Naive thymus-derived CD4-positive, alpha-beta T cell (primary cell): ENCODE measurements at regions not wholly inside any gene's neighbourhood (a gene's known extent, or its start where the extent isn't known, plus 50 kb on each side); places are given as distances from the start of the nearest gene placed in this dataset.

Experiments
- ATAC-seq: fragments of 150-1000 bp; cut with Tn5 transposase; 2 replicates; pipeline ENCODE4 v1.10.0; 2021; ENCODE audit warnings: mild to moderate bottlenecking, moderate library complexity
- CTCF ChIA-PET: fragments of 350-600 bp; sonication (Branson Sonifier 250); formaldehyde crosslinking; loops from one replicate; lab custom pipeline; 2021; ENCODE audit warnings: antibody characterized with exemption; lab: Charles Lee
- POLR2A ChIA-PET: fragments of 350-600 bp; sonication (Branson Sonifier 250); formaldehyde crosslinking; loops from one replicate; lab custom pipeline; 2021; ENCODE audit warnings: antibody characterized with exemption, inconsistent platforms; lab: Charles Lee
- DNase-seq, 9 donors: peaks; one replicate each; pipeline versions ENCODE4 v3.0.0 to v3.0.0-alpha.2; 2020 to 2022; ENCODE audit warnings: mixed read lengths in 1 of 9
- H3K27ac ChIP-seq: one replicate; pipeline ENCODE4 v1.7.0; 2013; ENCODE audit warnings: mild to moderate bottlenecking, low read depth, low read length, moderate library complexity
- H3K27me3 ChIP-seq, 2 donors: one replicate each; pipeline ENCODE4 v1.7.0; 2013; ENCODE audit warnings: low read length in 2 of 2, mild to moderate bottlenecking in 2 of 2, moderate library complexity in 2 of 2; ENCODE audit not compliant: control insufficient read depth in 2 of 2, insufficient read depth in 2 of 2
- H3K36me3 ChIP-seq, 3 experiments: 1 replicate in 2 of 3; 2 replicates in 1 of 3; pipeline ENCODE4 v1.7.0; 2013; ENCODE audit warnings: low read length in 3 of 3, mild to moderate bottlenecking in 3 of 3, moderate library complexity in 1 of 3; ENCODE audit not compliant: insufficient read depth in 3 of 3, control insufficient read depth in 2 of 3
- H3K4me1 ChIP-seq, 2 donors: one replicate each; pipeline ENCODE4 v1.7.0; 2013; ENCODE audit warnings: low read length in 2 of 2, mild to moderate bottlenecking in 2 of 2, moderate library complexity in 1 of 2; ENCODE audit not compliant: control insufficient read depth in 2 of 2, insufficient read depth in 2 of 2
- H3K4me3 ChIP-seq: 2 replicates; pipeline ENCODE4 v1.7.0; 2013; ENCODE audit warnings: mild to moderate bottlenecking, low read length
- H3K9me3 ChIP-seq, 3 experiments: 1 replicate in 2 of 3; 2 replicates in 1 of 3; pipeline ENCODE4 v1.7.0; 2013; ENCODE audit warnings: low read length in 3 of 3; ENCODE audit not compliant: control insufficient read depth in 2 of 3
- H3K27ac Mint-ChIP-seq, 9 donors: one replicate each; pipeline ENCODE4 v1.8.0; 2020 to 2022; ENCODE audit warnings: mixed read lengths in 9 of 9, mild to moderate bottlenecking in 8 of 9, moderate library complexity in 5 of 9, inconsistent platforms in 2 of 9
- H3K27me3 Mint-ChIP-seq, 5 donors: one replicate each; pipeline ENCODE4 v1.8.0; 2021 to 2022; ENCODE audit warnings: mixed read lengths in 5 of 5, mild to moderate bottlenecking in 1 of 5
- H3K36me3 Mint-ChIP-seq, 5 donors: one replicate each; pipeline ENCODE4 v1.8.0; 2020 to 2022; ENCODE audit warnings: mixed read lengths in 5 of 5, mild to moderate bottlenecking in 3 of 5, inconsistent platforms in 1 of 5
- H3K4me1 Mint-ChIP-seq, 7 donors: one replicate each; pipeline ENCODE4 v1.8.0; 2020 to 2022; ENCODE audit warnings: mixed read lengths in 7 of 7, mild to moderate bottlenecking in 3 of 7, inconsistent platforms in 1 of 7
- H3K4me3 Mint-ChIP-seq, 10 donors: one replicate each; pipeline ENCODE4 v1.8.0; 2020 to 2022; ENCODE audit warnings: mild to moderate bottlenecking in 10 of 10, mixed read lengths in 10 of 10, moderate library complexity in 6 of 10, inconsistent platforms in 2 of 10
- H3K9me3 Mint-ChIP-seq, 11 donors: one replicate each; pipeline ENCODE4 v1.8.0; 2020 to 2022; ENCODE audit warnings: mixed read lengths in 11 of 11, mild to moderate bottlenecking in 4 of 11, inconsistent platforms in 1 of 11, moderate library complexity in 1 of 11
- intact Hi-C, 2 donors: fragments of 100-400 bp; cut with micrococcal nuclease; formaldehyde crosslinking; loops; one replicate each; pipeline ENCODE4 v1.15.1; 2023

DNA sequence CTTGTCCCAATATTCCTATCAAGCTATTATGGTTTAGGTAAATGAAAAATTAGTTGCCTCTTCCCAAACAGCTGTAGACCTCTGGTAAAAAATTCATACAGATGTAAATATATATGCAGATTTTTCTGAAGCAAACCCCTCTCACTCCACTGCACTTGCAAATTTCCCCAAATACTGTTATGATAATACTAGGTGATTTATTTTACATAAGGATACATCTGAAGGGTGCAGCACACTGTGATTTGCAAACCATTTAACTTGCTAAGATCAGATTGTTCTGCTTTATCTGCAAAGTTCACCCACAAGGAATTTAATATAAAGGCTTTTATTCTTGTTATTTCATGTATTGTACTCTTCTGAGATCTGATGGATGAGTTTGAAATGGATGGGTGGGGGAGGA is 177.0 kb downstream of the GPAT3 start:
- Histone ChIP-seq H3K36me3 (no peaks in the 10 kb centered on the region), H3K27ac (no peak overlapping the region), H3K4me3 (no peak overlapping the region), H3K9me3 (no peaks in the 10 kb centered on the region), H3K4me1 (no peaks in the 10 kb centered on the region), H3K27me3 (no peaks in the 10 kb centered on the region)
- ChIA-PET POLR2A (no interaction called here), CTCF (no interaction called here)
- Mint-ChIP-seq H3K4me1 (peaks cover 0 to 4% (median 0%) of the 10 kb centered on the region in 7 donors), H3K27ac (no peak overlapping the region), H3K4me3 (no peak overlapping the region), H3K9me3 (peaks cover 0 to 1% (median 0%) of the 10 kb centered on the region in 11 donors), H3K36me3 (no peaks in the 10 kb centered on the region), H3K27me3 (peaks cover 0 to 16% (median 6%) of the 10 kb centered on the region in 5 donors)
- DNase-seq (no peak), ATAC-seq (no peak)
- intact Hi-C loops, result no loop called here

DNA sequence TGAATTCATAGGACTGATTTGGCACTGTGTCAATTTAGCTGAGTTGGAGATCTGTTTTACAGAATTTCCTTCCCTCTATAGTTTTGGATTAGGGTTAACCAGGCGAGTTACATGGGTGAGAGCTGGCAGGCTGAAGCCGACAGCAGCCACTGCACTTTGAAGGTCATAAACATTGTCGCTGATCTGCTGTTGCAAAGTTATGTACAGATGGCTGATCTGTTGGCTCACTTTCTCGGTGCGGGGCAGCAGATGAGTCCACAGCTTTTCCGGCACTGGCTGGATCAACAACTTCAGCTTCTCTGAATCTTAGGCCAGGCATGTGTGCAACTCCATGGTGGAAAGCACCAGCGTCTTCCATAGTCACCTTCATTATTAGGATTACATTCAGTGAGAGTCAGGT is 173.7 kb downstream of the GPAT3 start:
- H3K27me3 Mint-ChIP-seq, result peaks cover 2 to 22% (median 13%) of the 10 kb centered on the region in 5 donors
- DNase-seq (no peak), ATAC-seq (no peak)
- peaks cover 0 to 1% (median 0%) of the 10 kb centered on the region in 7 donors for H3K4me1 Mint-ChIP-seq
- peaks cover 0 to 1% (median 0%) of the 10 kb centered on the region in 11 donors for H3K9me3 Mint-ChIP-seq
- H3K4me3 Mint-ChIP-seq, result no peak overlapping the region
- intact Hi-C loops, result no loop called here
- Histone ChIP-seq H3K27ac (no peak overlapping the region), H3K4me1 (no peaks in the 10 kb centered on the region), H3K9me3 (no peaks in the 10 kb centered on the region), H3K36me3 (no peaks in the 10 kb centered on the region), H3K4me3 (no peak overlapping the region), H3K27me3 (no peaks in the 10 kb centered on the region)
- H3K36me3 Mint-ChIP-seq, result no peaks in the 10 kb centered on the region
- H3K27ac Mint-ChIP-seq, result no peak overlapping the region
- CTCF ChIA-PET, result no interaction called here
- POLR2A ChIA-PET, result no interaction called here

DNA sequence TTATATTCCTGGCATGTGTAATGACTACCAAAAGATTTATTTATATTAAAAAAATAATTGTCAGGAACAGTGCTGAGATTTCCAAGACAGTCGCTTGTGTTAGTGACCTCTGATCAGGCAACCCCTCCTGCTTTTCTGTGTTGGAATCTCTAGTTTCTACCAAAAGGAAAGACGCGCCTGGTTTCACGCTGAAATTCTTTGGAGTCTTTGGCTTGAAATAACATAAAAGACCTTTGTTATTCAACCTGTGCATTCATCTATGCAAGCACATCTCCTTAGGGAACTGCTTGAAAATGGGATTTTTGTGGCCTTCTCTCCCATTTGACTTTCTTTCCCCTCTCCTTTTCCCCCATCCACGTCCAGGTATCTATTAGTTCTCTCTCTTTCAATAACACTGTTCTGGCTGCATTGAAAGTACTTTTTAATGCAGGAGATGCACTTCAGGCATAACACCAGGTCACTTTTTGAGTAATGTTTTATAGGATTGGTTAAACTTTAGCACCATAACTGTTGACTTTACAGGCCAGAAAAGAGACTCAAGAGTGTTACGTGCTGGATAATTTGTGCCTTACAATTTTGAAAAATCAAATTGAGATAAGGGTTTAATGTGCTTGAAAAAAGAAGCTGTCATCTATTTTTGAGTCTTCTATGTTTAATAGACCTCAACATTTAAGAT is 172.7 kb downstream of the GPAT3 start:
- Mint-ChIP-seq H3K27ac (no peak overlapping the region), H3K9me3 (peaks cover 0 to 1% (median 0%) of the 10 kb centered on the region in 11 donors), H3K36me3 (no peaks in the 10 kb centered on the region), H3K4me3 (no peak overlapping the region), H3K27me3 (peaks cover 2 to 22% (median 7%) of the 10 kb centered on the region in 5 donors), H3K4me1 (no peaks in the 10 kb centered on the region)
- no peak overlapping the region for H3K27ac ChIP-seq
- ATAC-seq (no peak), DNase-seq (no peak)
- ChIA-PET POLR2A (no interaction called here), CTCF (no interaction called here)
- intact Hi-C loops, result no loop called here
- H3K4me3 ChIP-seq, result no peak overlapping the region
- no peaks in the 10 kb centered on the region for H3K27me3 ChIP-seq
- no peaks in the 10 kb centered on the region for H3K9me3 ChIP-seq
- H3K36me3 ChIP-seq, result no peaks in the 10 kb centered on the region
- no peaks in the 10 kb centered on the region for H3K4me1 ChIP-seq

DNA sequence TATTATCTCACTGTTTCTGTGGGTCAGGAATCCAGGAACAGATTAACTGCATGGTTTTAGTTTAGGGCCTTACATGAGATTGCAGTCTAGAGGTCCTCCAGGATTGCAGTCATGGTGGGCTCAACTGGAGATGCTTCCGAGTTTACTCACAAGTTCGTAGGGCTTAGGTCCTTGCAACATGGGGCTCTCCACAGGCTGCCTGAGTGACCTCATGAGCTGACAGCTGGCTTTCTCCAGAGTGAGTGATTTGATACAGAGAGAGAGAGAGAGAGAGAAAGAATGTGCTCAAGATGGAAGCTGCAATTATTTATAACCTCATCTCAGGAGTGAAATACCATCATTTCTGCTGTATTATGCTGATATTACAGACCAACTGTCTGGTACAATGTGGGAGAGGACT is 168.9 kb downstream of the GPAT3 start:
- POLR2A ChIA-PET, result no interaction called here
- no peaks in the 10 kb centered on the region for H3K36me3 ChIP-seq
- no peaks in the 10 kb centered on the region for H3K4me1 ChIP-seq
- H3K36me3 Mint-ChIP-seq, result peaks cover 0 to 7% (median 0%) of the 10 kb centered on the region in 5 donors
- intact Hi-C loops, result no loop called here
- H3K4me3 Mint-ChIP-seq, result no peak overlapping the region
- H3K4me3 ChIP-seq, result no peak overlapping the region
- H3K27me3 Mint-ChIP-seq, result peaks cover under 1 to 15% (median 7%) of the 10 kb centered on the region in 5 donors
- H3K27me3 ChIP-seq, result no peaks in the 10 kb centered on the region
- peaks cover 0 to 5% (median 0%) of the 10 kb centered on the region in 3 experiments for H3K9me3 ChIP-seq
- no peak overlapping the region for H3K27ac Mint-ChIP-seq
- H3K27ac ChIP-seq, result no peak overlapping the region
- DNase-seq (no peak), ATAC-seq (no peak)
- no peaks in the 10 kb centered on the region for H3K4me1 Mint-ChIP-seq
- peaks cover 5 to 20% (median 7%) of the 10 kb centered on the region in 11 donors for H3K9me3 Mint-ChIP-seq
- CTCF ChIA-PET, result no interaction called here

DNA sequence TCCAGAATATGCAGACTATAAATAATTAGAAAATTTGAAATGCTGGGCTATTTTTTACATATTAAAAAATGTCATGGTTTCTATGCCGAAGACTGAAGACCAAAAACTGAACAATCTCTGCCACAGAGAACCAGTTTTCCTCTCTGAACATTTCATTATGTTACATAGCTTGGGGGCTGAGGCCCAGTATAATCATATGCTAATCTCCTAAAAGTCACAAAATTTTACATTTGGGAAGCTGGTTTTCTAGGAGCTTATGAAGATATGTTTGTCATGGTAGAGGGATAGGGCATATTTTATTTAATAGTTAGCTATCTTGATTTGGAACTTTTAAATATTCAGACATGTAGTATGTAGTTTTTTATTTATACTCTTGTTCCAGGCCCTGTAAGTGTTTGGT is 167.8 kb downstream of the GPAT3 start:
- no peaks in the 10 kb centered on the region for H3K4me1 ChIP-seq
- H3K27me3 ChIP-seq, result no peaks in the 10 kb centered on the region
- Mint-ChIP-seq H3K36me3 (peaks cover 0 to 7% (median 0%) of the 10 kb centered on the region in 5 donors), H3K27me3 (peaks cover 2 to 15% (median 9%) of the 10 kb centered on the region in 5 donors), H3K4me1 (no peaks in the 10 kb centered on the region), H3K27ac (no peak overlapping the region), H3K9me3 (peaks cover 5 to 23% (median 7%) of the 10 kb centered on the region in 11 donors), H3K4me3 (no peak overlapping the region)
- DNase-seq (no peak), ATAC-seq (no peak)
- no peak overlapping the region for H3K4me3 ChIP-seq
- peaks cover 0 to 5% (median 0%) of the 10 kb centered on the region in 3 experiments for H3K9me3 ChIP-seq
- H3K36me3 ChIP-seq, result no peaks in the 10 kb centered on the region
- CTCF ChIA-PET, result no interaction called here
- intact Hi-C loops, result no loop called here
- H3K27ac ChIP-seq, result no peak overlapping the region
- POLR2A ChIA-PET, result no interaction called here

DNA sequence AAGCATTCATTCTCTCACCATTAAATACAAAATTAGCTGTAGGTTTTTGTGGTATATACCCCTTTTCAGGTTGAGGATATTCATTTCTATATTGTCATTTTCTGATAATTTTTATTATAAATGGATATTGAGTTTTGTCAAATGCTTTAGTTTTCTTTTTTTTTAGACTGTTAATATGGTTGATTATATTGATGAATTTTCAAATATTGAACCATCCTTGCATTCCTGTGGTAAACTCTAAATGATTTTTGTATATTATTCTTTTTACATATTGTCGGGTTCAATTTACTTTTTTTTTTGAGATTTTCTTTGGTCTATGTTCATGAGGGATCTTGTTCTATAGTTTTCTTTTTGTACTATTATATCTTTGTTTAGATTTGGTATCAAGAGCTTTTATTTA is 165.1 kb downstream of the GPAT3 start:
- no peak overlapping the region for H3K27ac ChIP-seq
- peaks cover 0 to 5% (median 0%) of the 10 kb centered on the region in 3 experiments for H3K9me3 ChIP-seq
- Mint-ChIP-seq H3K4me1 (no peaks in the 10 kb centered on the region), H3K9me3 (peaks cover 5 to 23% (median 7%) of the 10 kb centered on the region in 11 donors), H3K27me3 (peaks cover 0 to 9% (median 9%) of the 10 kb centered on the region in 5 donors), H3K27ac (no peak overlapping the region), H3K4me3 (no peak overlapping the region), H3K36me3 (peaks cover 0 to 7% (median 0%) of the 10 kb centered on the region in 5 donors)
- ChIA-PET CTCF (no interaction called here), POLR2A (no interaction called here)
- DNase-seq (no peak), ATAC-seq (no peak)
- no peak overlapping the region for H3K4me3 ChIP-seq
- no peaks in the 10 kb centered on the region for H3K27me3 ChIP-seq
- no peaks in the 10 kb centered on the region for H3K4me1 ChIP-seq
- H3K36me3 ChIP-seq, result no peaks in the 10 kb centered on the region
- intact Hi-C loops, result no loop called here

GRCh38 chr4:83699358-83699757 is 163.4 kb downstream of the GPAT3 start:
- H3K4me1 ChIP-seq, result no peaks in the 10 kb centered on the region
- H3K27ac Mint-ChIP-seq, result no peak overlapping the region

More at GRCh38 chr4:83699358-83699757, 163.4 kb downstream of the GPAT3 start:
- intact Hi-C loops, result no loop called here
- ATAC-seq, result no peak
- peaks cover 0 to 5% (median 0%) of the 10 kb centered on the region in 3 experiments for H3K9me3 ChIP-seq
- CTCF ChIA-PET, result no interaction called here
- H3K9me3 Mint-ChIP-seq, result peaks cover 5 to 23% (median 7%) of the 10 kb centered on the region in 11 donors
- no peaks in the 10 kb centered on the region for H3K36me3 ChIP-seq
- no peak overlapping the region for H3K4me3 Mint-ChIP-seq
- H3K4me1 Mint-ChIP-seq, result no peaks in the 10 kb centered on the region
- POLR2A ChIA-PET, result no interaction called here
- peaks cover 0 to 14% (median 0%) of the 10 kb centered on the region in 5 donors for H3K27me3 Mint-ChIP-seq
- H3K36me3 Mint-ChIP-seq, result peaks cover 0 to 7% (median 0%) of the 10 kb centered on the region in 5 donors
- DNase-seq, result no peak
- no peak overlapping the region for H3K4me3 ChIP-seq
- H3K27me3 ChIP-seq, result no peaks in the 10 kb centered on the region
- no peak overlapping the region for H3K27ac ChIP-seq
